ENCODE measurements at regions not wholly inside any gene's neighbourhood (a gene's known extent, or its start where the extent isn't known, plus 50 kb on each side); places are given as distances from the start of the nearest gene placed in this dataset.
"Not testable (repeated sequence)": the region's sequence is repeated elsewhere in the genome, so short reads cannot be mapped to it uniquely, and the experiment has no call there.

DNA sequence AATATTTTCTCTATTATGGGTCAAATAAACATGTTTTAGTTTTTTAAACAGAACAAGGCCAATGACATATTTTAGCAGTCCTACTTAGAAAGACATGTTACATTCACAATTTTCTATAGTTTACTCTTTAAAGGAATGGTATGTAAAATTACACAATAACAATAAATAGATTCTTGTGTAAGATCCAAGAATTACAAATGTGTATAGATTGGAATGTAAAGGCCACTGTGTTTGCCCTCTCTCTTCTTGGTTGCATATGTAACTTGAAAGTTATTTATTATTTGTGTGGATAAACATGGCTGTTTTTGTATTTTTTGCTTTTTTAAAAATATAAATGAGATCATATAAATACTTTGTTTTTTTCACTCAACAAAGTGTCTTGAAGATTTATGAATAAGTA is 979.3 kb upstream of the CELF2 start:
- no peak for DNase-seq (ENCODE audit: low spot score)

DNA sequence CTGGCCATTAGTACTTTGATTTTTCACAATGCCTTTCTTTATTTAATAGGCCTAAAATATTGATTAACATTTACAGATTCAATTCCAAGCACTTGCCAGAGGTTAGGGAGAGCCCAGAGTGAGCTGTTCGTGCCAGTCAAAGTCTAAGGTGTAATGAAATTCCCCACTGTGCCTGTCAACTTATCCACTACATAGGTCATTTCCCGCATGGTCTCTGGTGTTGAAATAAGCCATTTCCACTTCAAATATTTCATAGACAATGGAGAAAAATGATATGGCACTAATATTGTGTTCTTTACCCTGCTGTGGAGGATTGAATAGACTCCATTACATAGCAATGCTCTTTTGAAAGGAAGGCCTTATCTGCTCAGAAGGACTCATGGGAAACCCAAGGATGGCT is 978.1 kb upstream of the CELF2 start:
- no peak for DNase-seq (ENCODE audit: low spot score)

DNA sequence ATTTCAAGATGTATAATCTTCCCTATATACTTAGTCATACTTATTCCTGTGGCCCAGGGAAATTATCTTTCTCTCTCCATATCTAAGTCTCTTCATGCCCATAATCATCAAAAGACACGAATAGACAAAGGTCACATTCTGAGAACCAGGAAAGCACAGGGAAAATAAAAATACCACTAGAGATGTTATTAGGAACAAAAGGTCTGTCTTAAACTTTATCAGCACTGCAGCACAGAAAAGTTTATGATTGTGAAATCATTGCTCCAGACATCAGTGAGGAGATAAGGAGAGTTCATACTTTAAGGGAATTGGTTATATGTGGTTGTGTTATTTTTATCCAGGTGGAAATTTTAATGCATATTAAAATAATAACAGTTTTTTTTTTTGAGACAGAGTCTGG is 974.6 kb upstream of the CELF2 start:
- DNase-seq (ENCODE audit: low spot score) = no peak

DNA sequence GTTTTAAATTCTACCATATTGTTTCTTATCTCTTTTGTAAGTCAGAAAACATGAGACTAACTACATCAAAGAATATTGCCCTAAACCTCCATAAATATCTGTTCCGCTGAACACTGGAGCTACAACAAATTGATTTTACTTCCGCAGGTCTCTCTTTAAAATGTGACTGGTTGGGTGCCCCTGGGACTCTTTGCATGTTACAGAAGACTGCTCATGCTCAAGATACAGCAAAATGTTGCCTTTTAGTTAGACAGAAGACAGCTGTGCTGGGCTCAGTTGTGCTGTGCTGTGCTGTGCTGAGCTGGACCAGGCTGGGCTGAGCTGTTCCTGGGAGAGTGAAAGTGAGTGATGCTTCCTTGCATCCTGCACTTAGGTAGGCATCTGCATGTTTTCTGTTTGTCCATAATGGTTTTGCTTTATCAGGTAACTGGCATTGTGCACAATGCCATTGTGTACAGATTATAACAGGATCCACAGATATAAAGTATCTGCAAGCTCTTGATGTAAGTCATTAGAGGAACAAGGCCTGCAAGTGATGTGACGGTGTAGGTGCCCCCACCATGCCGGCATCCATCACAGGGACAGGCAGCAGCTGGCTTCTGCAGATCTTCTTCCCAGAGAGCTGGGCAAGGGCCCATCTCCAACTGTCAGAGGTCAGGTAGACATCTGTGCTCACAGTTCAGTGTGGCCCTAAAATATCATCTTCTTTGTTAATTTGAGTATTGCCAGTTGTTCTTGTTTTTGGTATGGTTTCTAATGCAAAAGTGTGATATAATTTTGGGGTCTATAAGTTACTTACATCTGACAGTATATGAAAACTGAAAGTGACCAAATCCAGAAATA is 972.5 kb upstream of the CELF2 start:
- no peak for DNase-seq (ENCODE audit: low spot score)

DNA sequence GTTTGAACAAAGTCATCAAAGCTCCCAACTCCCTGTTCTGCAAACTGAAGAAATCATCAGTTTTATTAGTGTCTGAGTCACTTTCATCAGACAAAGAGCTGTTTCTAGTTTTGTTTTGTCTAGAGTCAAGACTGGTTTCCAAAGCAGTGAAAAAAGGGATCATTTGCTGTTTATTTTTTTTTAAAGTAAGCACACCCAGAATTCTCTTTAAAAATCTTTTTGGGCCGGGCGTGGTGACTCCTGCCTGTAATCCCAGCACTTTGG is 972.0 kb upstream of the CELF2 start:
- no peak for DNase-seq (ENCODE audit: low spot score)

DNA sequence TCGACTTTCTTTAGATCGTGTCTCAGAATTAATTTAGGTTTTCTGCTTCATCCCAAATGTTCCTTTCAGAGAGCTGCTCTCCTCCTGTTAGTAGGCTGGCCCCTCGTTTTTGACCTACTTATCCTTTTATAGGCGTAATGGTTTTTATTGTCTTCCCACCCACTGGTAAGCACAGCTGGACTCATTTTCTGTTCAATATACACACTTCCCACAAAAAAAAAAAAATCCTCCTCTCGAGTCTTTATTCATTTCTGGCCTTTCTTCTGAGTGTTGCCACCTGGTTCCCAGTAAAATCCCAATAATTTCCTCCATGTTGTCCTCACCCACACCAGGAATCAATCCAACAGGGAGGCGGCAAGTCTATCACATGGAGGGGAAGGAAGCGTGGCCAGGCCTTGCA is 970.2 kb upstream of the CELF2 start:
- DNase-seq (ENCODE audit: low spot score) = no peak

DNA sequence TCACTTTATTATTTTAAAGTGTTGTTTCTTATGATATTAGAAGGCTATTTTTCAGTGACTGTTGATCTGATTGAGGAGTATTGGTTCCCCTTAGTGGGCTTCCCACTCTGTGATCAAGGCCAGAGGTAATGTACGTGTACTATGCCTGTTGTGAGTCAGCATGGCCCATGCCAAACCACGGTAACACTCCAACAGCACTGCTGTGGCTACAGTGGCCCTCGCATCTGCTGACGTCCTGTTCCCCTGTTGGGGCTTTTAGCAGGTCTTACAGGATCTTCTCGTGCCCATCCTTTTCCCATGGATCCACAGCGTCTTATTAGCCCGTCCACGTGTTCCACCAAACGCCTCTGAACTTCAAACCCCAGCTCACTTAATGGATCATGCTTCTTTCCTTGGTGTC is 964.6 kb upstream of the CELF2 start:
- no peak for DNase-seq (ENCODE audit: low spot score)

DNA sequence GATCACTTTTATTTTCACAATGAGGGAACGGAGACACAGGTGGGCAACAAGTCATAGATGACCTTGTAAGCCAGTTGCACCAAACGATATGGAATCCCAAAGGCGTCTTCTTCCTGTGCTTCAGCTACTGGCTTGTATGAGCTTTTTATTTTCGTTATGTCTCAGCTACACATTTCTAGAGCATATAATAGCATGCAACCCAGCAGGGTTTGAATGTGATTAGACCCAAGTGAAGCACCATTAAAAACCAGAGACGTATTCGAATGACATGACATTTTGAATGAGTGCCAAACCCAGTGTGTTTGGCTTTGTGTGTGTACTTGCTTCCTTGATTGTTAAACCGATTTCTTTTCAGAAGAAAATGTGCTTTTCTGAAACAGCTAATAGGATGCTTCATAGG is 963.2 kb upstream of the CELF2 start:
- DNase-seq (ENCODE audit: low spot score) = no peak

DNA sequence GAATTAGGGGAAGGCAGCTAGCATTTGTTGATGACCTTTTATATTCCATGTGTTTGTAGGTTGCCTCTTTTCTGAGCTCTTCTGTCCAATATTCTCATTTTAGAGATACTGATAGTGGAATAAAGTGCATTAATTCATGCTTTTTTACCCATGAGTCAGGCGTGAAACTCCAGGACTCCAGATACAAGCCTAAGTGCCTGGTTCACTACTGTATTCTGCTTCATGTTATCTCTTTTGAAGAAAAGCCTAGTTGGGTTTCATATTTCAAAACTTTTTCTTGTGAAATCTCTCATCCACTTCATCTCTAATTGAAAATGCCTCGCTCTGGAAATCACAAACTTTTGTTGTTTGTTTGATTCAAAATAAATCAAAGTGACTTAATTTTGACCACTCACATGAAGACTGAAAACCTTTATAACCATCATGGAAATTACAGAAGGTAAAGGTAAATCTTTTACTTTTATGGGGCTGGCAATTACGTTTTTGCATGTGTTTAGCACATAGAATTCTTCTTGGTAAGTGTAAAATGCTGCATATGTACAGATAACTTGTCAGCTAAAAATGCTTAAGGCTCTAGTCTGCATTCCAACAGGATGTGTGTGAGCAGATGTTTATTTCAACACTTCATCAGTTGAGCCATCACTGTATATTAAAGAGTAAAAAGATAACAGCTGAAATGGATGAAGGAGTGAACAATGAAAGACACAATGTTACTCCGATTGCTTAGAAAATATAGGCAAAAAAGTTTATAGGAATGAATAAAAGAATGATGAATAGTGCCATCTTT is 961.8 kb upstream of the CELF2 start:
- DNase-seq (ENCODE audit: low spot score) = no peak

DNA sequence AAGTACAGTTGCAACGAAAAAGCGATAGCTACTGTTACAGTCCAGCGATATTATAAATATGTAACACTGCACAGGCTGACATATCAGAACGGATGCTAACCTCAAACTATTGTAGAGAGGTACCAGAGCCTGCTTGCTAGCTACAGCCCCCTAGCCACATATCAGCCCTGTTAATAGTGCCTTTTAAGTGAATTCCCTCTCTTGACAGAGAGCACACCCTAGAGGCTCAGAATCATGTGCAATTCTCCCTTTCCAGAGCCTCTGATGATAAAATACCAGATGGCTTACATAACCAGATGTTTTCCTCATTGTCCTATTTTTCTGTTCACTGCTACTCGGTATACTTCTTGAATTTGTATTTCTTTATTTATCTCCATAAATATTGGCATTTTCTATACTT is 960.7 kb upstream of the CELF2 start:
- no peak for DNase-seq (ENCODE audit: low spot score)

DNA sequence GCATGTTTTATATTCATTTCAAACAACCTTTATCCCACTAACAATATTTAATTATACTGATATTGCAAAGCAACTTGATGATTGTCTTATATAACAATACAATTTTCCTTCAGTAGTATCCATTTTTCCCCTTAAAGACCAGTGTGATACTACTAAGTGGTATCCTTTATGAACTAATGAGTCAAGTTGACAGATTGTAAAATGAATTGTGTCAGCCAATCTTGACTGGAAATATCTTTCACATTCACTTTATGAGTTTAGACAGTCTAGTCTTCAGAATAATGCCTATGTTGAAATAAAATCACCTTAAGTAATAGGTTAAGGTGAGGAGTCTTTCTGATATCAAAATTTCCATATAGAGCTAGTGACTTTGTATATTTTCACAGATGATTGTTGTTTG is 950.0 kb upstream of the CELF2 start:
- DNase-seq (ENCODE audit: low spot score) = no peak

DNA sequence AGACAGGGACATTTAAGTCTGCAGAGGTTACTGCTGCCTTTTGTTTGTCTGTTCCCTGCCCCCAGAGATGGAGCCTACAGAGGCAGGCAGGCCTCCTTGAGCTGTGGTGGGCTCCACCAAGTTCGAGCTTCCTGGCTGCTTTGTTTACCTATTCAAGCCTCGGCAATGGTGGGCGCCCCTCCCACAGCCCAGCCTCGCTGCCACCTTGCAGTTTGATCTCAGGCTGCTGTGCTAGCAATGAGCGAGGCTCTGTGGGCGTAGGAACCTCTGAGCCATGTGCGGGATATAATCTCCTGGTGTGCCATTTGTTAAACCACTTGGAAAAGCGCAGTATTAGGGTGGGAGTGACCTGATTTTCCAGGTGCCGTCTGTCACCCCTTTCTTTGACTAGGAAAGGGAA is 942.8 kb upstream of the CELF2 start:
- DNase-seq (ENCODE audit: low spot score) = not testable (repeated sequence)

DNA sequence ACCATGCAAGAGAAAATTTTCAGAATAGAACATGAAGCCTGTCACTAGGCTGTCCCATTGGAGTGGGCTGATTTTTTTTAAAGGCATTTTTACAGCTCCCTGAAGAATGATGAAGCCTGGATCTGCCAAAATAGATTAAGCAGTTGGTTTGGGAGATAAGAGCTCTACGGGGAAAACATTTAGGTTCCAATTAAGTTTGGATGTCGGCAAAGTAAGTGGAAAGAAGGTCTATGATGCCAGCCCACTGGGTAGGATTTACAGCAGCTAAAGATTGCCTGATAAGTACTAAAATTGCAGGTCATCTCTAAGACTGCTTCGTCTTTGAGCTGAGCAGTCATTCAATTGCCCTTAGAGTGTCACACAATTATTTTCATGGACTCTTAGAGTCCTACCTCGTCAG is 939.2 kb upstream of the CELF2 start:
- no peak for DNase-seq (ENCODE audit: low spot score)

DNA sequence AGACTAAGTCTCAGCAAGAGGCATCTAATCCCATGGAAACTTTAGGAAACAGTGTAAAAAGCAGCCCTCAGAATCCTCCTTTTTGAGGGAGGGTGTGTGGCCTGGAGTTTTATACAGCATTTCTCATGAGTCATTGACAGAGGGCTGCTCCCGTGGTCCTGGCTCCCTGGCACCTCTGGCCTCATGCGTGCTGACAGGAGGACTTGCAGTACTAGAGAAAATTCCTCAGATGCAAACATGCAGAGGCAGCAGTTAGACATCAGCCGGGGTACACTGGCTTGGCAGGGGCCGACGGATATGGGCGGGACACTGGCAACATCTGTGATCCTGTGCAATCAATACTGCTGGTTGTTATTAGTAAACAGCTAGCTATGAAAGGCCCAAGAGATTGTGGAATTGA is 925.1 kb upstream of the CELF2 start:
- DNase-seq (ENCODE audit: low spot score) = peak; percentile 3

DNA sequence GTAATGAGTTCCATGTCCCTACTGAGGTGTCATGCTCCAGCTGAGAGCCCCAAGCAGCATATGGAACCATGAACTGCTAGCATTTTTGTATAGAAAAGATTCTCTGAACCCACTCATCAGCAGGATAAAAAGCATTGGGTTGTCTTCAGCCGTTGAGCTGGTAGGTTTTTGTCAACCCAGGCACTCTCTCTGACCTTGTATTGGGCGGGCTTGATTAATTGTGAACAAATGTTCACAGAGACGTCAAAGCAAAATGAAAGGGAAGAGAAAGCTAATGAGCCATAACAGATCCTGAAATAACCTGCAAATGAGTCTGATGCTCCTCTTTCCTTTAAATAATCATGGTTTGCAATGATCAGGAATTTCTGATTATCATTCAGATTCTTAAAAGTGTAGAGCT is 924.7 kb upstream of the CELF2 start:
- DNase-seq (ENCODE audit: low spot score) = no peak

DNA sequence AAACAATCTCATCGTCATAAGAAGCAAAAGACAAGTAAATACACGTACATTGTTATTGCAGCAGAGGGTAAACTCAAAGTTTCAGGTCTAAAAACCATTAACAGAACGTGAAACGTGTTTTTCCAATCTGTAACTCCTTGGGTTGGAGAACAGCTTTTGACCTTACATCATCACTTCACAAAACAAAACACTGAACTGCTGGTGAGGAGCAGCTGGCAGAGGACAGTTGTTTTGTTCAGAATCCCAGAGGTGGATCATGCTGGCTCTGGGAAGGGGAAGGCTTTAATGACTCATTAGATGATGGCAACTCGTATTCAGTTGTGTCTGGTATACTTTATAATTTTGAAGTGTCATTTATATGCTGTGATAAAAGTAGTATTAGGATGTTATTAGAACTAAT is 923.0 kb upstream of the CELF2 start:
- DNase-seq (ENCODE audit: low spot score) = no peak

DNA sequence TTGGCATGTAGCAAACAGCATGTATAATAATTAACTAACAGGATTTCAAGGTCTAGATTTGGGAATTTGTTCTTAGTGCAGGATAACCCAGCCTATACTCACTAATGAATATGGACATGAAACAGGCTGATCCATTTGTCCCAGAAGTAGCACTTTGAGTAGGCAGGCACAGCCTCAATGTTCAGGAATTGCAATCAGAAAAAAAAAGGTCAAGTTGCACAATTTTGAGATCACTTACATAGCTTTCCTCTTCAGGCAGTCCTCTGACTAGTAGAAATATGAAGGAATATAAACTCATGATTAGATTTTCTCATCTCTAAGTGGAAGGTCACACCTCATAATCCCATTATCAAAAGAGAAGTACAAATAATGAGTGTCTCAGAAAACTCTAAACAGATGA is 921.4 kb upstream of the CELF2 start:
- DNase-seq (ENCODE audit: low spot score) = no peak

DNA sequence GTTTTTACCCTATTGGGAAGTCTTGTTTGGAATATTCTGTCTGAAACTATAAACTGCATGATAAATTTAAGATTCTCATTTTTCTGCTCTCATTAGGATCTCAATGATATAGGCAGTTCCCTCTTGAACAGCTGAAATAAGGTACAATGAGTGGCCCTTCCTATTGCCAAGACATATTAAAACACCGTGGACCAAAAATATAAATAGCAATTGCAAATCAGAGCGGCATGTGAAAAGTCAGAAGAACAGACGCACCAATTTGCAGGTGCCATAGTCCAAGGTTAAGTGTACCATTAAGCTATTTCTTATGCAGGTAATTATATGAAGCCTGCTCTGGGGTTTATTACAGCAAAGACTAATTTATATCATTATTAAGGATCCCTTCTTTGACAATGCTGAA is 920.8 kb upstream of the CELF2 start:
- no peak for DNase-seq (ENCODE audit: low spot score)

DNA sequence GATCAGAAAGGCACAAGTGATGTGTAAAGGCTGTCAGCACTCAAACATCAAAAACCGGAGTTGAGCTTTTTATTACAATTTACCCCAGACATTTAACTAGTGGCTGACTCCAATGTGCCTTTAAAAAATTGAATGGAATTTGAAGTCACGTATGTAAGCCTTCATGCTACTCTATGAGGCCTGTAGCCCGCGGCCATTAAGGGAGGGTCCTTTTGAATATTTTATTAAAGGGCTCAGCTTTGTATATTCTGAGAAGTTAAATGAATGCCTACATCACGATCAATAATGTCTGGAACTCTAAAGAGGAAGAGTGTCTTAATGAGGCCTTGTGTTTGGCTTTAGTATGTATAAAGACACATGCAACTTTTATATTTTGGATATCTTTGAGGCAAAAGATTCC is 916.6 kb upstream of the CELF2 start:
- DNase-seq (ENCODE audit: low spot score) = no peak

DNA sequence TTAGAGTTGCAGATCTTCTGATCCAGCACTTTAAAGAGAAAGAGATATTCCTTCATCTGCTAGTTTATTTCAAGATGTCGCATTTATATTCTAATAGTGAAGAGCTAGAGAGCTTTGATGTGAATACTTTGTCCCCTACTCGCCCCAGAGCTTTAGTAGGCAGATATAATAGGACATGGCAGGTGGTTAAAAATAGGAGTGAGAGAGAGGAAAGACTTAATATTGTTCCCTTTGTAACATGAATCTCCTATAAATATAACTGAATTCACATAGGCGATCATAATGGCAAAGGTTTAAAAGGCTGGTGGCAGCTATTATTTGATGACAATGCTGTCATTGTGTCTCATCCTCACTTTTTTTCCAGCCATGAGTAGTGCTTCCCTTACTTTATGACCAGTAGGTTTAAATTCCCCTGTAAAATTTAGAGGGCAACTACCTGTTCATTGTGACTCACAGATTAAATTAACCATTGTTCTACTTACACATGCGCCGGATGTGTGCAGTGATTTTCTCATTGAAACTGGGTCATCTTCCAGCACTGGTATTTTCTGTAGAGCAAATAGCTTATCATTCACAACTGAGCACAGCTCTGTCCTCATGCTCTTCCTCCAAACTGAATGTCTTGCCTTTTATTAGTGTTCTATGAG is 906.7 kb upstream of the CELF2 start:
- peak; percentile 57 for DNase-seq (ENCODE audit: low spot score)

DNA sequence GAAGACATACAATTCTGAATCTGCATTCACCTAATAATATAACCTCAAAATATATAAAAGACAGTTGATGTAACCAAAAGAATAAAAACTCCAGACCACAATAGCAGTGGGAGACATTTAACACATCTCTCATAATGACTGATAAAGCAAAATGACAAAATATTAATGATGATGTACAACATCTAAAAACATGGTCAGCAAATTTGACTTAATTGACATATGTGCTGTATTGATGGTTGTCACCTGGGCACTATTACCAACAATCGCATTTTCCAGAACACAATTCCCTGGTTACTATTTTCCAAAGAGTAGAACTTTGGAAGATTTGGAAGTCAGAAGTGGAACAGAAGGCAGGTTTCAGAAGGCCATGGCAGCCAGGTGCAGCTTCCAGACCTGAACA is 899.5 kb upstream of the CELF2 start:
- DNase-seq (ENCODE audit: low spot score) = no peak

DNA sequence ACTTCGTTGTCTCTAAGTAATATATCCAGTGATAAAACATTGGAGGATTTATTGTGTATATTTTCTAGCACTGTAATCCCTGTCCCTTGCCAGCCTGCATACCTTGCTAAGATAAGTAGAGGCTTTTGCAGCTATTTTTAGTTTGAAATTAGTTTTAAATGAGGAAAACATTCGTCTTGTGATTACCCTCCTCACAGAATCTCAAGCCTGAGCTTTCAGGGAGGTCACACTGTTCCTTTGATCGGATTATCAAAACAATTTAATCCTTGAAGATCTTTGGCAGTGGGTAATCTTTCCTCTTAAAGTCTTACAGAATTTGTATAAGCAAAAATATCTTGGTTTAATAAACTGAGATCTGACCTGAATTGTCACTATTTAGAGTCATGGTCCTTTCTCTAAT is 897.0 kb upstream of the CELF2 start:
- no peak for DNase-seq (ENCODE audit: low spot score)

DNA sequence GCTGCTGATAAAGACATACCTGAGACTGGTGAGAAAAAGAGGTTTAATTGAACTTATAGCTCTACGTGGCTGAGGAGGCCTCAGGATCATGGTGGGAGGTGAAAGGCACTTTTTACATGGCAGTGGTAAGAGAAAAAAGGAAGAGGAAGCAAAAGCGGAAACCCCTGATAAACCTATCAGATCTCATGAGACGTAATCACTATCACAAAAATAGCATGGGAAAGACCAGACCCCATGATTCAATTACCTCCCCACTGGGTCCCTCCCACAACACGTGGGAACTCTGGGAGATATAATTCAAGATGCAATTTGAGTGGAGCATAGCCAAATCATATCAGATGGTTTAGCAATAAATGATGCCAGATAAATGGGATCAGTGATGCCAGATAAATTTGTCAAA is 892.0 kb upstream of the CELF2 start:
- DNase-seq (ENCODE audit: low spot score) = no peak

DNA sequence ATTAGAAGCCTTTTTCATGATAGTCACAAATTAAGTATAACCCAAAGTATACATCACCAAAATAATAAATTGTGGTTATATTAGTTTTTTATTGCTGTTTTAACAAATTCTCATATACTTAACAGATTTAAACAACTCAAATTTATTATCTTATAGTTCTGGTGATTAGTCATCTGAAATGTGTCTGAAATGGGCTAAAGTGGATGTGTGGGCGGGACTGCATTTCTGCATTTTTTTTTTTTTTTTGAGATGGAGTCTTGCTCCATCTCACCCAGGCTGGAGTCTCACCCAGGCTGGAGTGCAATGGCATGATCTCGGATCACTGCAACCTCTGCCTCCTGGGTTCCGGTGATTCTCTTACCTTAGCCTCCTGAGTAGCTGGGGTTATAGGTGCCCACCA is 891.5 kb upstream of the CELF2 start:
- DNase-seq (ENCODE audit: low spot score) = no peak

Data from SW480 (cell line).